ENCODE measurements at regions not wholly inside any gene's neighbourhood (a gene's known extent, or its start where the extent isn't known, plus 50 kb on each side); places are given as distances from the start of the nearest gene placed in this dataset.

- no peak for TF ChIP-seq CTCF (IDR thresholded peaks at IDR 0.05; ENCODE audit: insufficient read depth, missing control alignments)
- no peak for DNase-seq (ENCODE audit: insufficient read length, low spot score)
- no peak for FAIRE-seq
These were observed 70.7 kb upstream of the SLC4A4 start for GRCh38 chr4:71268166-71268565.

- FAIRE-seq, result no peak
- no peak for DNase-seq (ENCODE audit: insufficient read length, low spot score)
- TF ChIP-seq CTCF (IDR thresholded peaks at IDR 0.05; ENCODE audit: insufficient read depth, missing control alignments), result no peak
These were observed 69.6 kb upstream of the SLC4A4 start for GRCh38 chr4:71269233-71269632.

GRCh38 chr4:71270901-71271300 lies 67.9 kb upstream of the SLC4A4 start:
- TF ChIP-seq CTCF (IDR thresholded peaks at IDR 0.05; ENCODE audit: insufficient read depth, missing control alignments), result peak; percentile 42
- no peak for DNase-seq (ENCODE audit: insufficient read length, low spot score)

GRCh38 chr4:71272976-71273375 lies 65.8 kb upstream of the SLC4A4 start:
- FAIRE-seq (no peak), DNase-seq (ENCODE audit: insufficient read length, low spot score) (no peak)
- no peak for TF ChIP-seq CTCF (IDR thresholded peaks at IDR 0.05; ENCODE audit: insufficient read depth, missing control alignments)

More at GRCh38 chr4:71270901-71271300, 67.9 kb upstream of the SLC4A4 start:
- FAIRE-seq, result no peak

- DNase-seq (ENCODE audit: insufficient read length, low spot score) (no peak), FAIRE-seq (no peak)
- TF ChIP-seq CTCF (IDR thresholded peaks at IDR 0.05; ENCODE audit: insufficient read depth, missing control alignments), result no peak
These were observed 63.8 kb upstream of the SLC4A4 start for GRCh38 chr4:71275004-71275403.

GRCh38 chr4:71275570-71275969 lies 63.2 kb upstream of the SLC4A4 start:
- DNase-seq (ENCODE audit: insufficient read length, low spot score), result no peak

GRCh38 chr4:71277353-71277752 lies 61.5 kb upstream of the SLC4A4 start:
- DNase-seq (ENCODE audit: insufficient read length, low spot score) (no peak), FAIRE-seq (no peak)
- TF ChIP-seq CTCF (IDR thresholded peaks at IDR 0.05; ENCODE audit: insufficient read depth, missing control alignments), result no peak

More at GRCh38 chr4:71275570-71275969, 63.2 kb upstream of the SLC4A4 start:
- FAIRE-seq, result no peak
- TF ChIP-seq CTCF (IDR thresholded peaks at IDR 0.05; ENCODE audit: insufficient read depth, missing control alignments), result no peak
